PFSK-1 (cell line): ENCODE measurements at regions not wholly inside any gene's neighbourhood (a gene's known extent, or its start where the extent isn't known, plus 50 kb on each side); places are given as distances from the start of the nearest gene placed in this dataset.

ENCODE experiments used
- FOXP2 ChIP-seq: optimal IDR thresholded peaks from 2 replicates; pipeline ENCODE3; 2011; ENCODE audit warnings: borderline replicate concordance, control low read depth, inconsistent platforms; ENCODE audit not compliant: insufficient read depth; ENCODE audit errors: extremely low read length, extremely low read depth
- POLR2AphosphoS5 ChIP-seq: IDR thresholded peaks from 2 replicates; pipeline ENCODE4 v1.6.1; 2012; ENCODE audit warnings: low read depth, mild to moderate bottlenecking, control low read depth, low read length, moderate library complexity
- SIN3A ChIP-seq: IDR thresholded peaks from 2 replicates; pipeline ENCODE4 v1.6.1; 2012; ENCODE audit warnings: mild to moderate bottlenecking, low read length, moderate library complexity, borderline replicate concordance; ENCODE audit not compliant: insufficient read depth
- TAF1 ChIP-seq: IDR thresholded peaks from 2 replicates; pipeline ENCODE4 v1.6.1; 2012; ENCODE audit warnings: low read length, control low read depth, borderline replicate concordance; ENCODE audit not compliant: insufficient read depth
- TF ChIP-seq, protein P1 (sequence below), 2 experiments: IDR thresholded peaks; 2 replicates each; pipeline versions ENCODE4 v1.6.1 to v1.8.0; 2011 to 2012; ENCODE audit warnings: low read depth in 2 of 2, low read length in 2 of 2, control low read depth in 1 of 2, inconsistent platforms in 1 of 2, mild to moderate bottlenecking in 1 of 2, moderate library complexity in 1 of 2; ENCODE audit not compliant: insufficient read depth in 1 of 2

DNA sequence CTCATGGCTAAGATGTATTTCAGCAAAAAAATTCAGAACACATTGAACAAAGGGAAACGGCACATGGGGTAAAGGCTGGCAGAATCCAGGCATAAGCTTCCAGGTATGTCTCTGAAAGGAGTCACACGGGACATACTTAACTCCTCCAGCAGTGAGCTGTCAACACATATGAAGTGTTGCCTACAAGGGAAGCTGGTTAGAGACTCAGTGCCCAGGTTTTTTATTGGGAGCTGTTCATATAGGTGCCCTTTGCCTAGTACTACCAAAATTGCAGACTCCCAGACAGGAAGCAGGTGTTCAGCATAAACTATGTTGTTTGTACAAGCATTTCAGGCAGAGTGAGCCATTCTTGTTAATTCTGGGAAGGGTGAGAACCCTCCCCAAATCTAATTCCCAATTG is 77.4 kb upstream of the PUDP start:
- TF ChIP-seq, protein P1, sequence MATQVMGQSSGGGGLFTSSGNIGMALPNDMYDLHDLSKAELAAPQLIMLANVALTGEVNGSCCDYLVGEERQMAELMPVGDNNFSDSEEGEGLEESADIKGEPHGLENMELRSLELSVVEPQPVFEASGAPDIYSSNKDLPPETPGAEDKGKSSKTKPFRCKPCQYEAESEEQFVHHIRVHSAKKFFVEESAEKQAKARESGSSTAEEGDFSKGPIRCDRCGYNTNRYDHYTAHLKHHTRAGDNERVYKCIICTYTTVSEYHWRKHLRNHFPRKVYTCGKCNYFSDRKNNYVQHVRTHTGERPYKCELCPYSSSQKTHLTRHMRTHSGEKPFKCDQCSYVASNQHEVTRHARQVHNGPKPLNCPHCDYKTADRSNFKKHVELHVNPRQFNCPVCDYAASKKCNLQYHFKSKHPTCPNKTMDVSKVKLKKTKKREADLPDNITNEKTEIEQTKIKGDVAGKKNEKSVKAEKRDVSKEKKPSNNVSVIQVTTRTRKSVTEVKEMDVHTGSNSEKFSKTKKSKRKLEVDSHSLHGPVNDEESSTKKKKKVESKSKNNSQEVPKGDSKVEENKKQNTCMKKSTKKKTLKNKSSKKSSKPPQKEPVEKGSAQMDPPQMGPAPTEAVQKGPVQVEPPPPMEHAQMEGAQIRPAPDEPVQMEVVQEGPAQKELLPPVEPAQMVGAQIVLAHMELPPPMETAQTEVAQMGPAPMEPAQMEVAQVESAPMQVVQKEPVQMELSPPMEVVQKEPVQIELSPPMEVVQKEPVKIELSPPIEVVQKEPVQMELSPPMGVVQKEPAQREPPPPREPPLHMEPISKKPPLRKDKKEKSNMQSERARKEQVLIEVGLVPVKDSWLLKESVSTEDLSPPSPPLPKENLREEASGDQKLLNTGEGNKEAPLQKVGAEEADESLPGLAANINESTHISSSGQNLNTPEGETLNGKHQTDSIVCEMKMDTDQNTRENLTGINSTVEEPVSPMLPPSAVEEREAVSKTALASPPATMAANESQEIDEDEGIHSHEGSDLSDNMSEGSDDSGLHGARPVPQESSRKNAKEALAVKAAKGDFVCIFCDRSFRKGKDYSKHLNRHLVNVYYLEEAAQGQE (IDR thresholded peaks at IDR 0.05; ENCODE audit: insufficient read depth in 1 of 2, low read depth in 2 of 2, low read length in 2 of 2): no peak
- TF ChIP-seq TAF1 (no peak), POLR2AphosphoS5 (no peak), SIN3A (no peak), FOXP2 (no peak)
